HEK293 (cell line): ENCODE measurements at regions not wholly inside any gene's neighbourhood (a gene's known extent, or its start where the extent isn't known, plus 50 kb on each side); places are given as distances from the start of the nearest gene placed in this dataset.

Experiments used
- CTCF ChIA-PET: fragments of 350-600 bp; formaldehyde crosslinking; extraction: SDS; loops from one replicate; lab custom pipeline; 2021; ENCODE audit warnings: antibody characterized with exemption; lab: Yijun Ruan, JAX
- POLR2A ChIA-PET: fragments of 300-600 bp; formaldehyde crosslinking; extraction: SDS; loops from one replicate; lab custom pipeline; 2020; ENCODE audit warnings: antibody characterized with exemption, inconsistent platforms; lab: Yijun Ruan, JAX
- H3K27ac ChIP-seq: fragments of 200-500 bp; sonication (Bioruptor generic); 2 replicates; pipeline ENCODE4 v1.5.1; 2014; ENCODE audit warnings: low read depth, low read length, control low read depth, inconsistent platforms; ENCODE audit errors: extremely low read depth
- H3K36me3 ChIP-seq, 2 experiments: fragments of 200-500 bp in 1 of 2; sonication (Bioruptor generic) in 1 of 2; 1 replicate in 1 of 2; 2 replicates in 1 of 2; pipeline ENCODE4 v1.5.1; 2014 to 2017; ENCODE audit warnings: inconsistent platforms in 2 of 2, low read length in 2 of 2; ENCODE audit not compliant: control insufficient read depth in 2 of 2, insufficient read depth in 1 of 2
- H3K4me1 ChIP-seq: fragments of 200-500 bp; sonication (Bioruptor generic); 2 replicates; pipeline ENCODE4 v1.5.1; 2014; ENCODE audit warnings: mild to moderate bottlenecking, low read length, inconsistent platforms; ENCODE audit not compliant: control insufficient read depth, insufficient read depth
- H3K4me3 ChIP-seq: 2 replicates; pipeline ENCODE4 v1.5.1; 2011; ENCODE audit warnings: low read depth, mild to moderate bottlenecking, control low read depth, low read length, moderate library complexity
- H3K9me3 ChIP-seq: fragments of 200-500 bp; sonication (Bioruptor generic); 2 replicates; pipeline ENCODE4 v1.5.1; 2014; ENCODE audit warnings: low read depth, low read length, inconsistent platforms; ENCODE audit not compliant: control insufficient read depth, insufficient read depth
- AEBP2 ChIP-seq: fragments of 450-650 bp; formaldehyde crosslinking; IDR thresholded peaks from 2 replicates; pipeline ENCODE4 v1.5.1; 2016; ENCODE audit warnings: missing biosample characterization, missing genetic modification characterization, borderline replicate concordance
- BCL6B ChIP-seq: fragments of 450-650 bp; formaldehyde crosslinking; IDR thresholded peaks from 2 replicates; pipeline ENCODE4 v1.5.1; 2017; ENCODE audit warnings: missing biosample characterization, missing genetic modification characterization
- FEZF1 ChIP-seq: fragments of 450-650 bp; formaldehyde crosslinking; IDR thresholded peaks from 2 replicates; pipeline ENCODE4 v1.5.1; 2016; ENCODE audit warnings: missing biosample characterization, missing genetic modification characterization
- GLI4 ChIP-seq: fragments of 450-650 bp; formaldehyde crosslinking; IDR thresholded peaks from 2 replicates; pipeline ENCODE4 v1.5.1; 2016; ENCODE audit warnings: missing biosample characterization, missing genetic modification characterization
- HIC1 ChIP-seq: fragments of 450-650 bp; formaldehyde crosslinking; IDR thresholded peaks from 2 replicates; pipeline ENCODE4 v1.5.1; 2016; ENCODE audit warnings: missing biosample characterization, missing genetic modification characterization
- SP3 ChIP-seq: fragments of 450-650 bp; formaldehyde crosslinking; IDR thresholded peaks from 2 replicates; pipeline ENCODE4 v1.5.1; 2016; ENCODE audit warnings: missing biosample characterization, missing genetic modification characterization
- YY2 ChIP-seq: fragments of 450-650 bp; formaldehyde crosslinking; IDR thresholded peaks from 2 replicates; pipeline ENCODE4 v1.5.1; 2016; ENCODE audit warnings: missing biosample characterization, missing genetic modification characterization
- ZBTB1 ChIP-seq: fragments of 450-650 bp; formaldehyde crosslinking; IDR thresholded peaks from 2 replicates; pipeline ENCODE4 v1.5.1; 2016; ENCODE audit warnings: missing biosample characterization, missing genetic modification characterization
- ZBTB21 ChIP-seq: fragments of 450-650 bp; formaldehyde crosslinking; IDR thresholded peaks from 2 replicates; pipeline ENCODE4 v1.5.1; 2017; ENCODE audit warnings: missing biosample characterization, missing genetic modification characterization
- ZNF112 ChIP-seq: fragments of 450-650 bp; formaldehyde crosslinking; IDR thresholded peaks from 2 replicates; pipeline ENCODE4 v1.5.0; 2017; ENCODE audit warnings: missing biosample characterization, missing genetic modification characterization
- ZNF121 ChIP-seq: fragments of 450-650 bp; formaldehyde crosslinking; IDR thresholded peaks from 2 replicates; pipeline ENCODE4 v1.5.1; 2016; ENCODE audit warnings: missing biosample characterization, missing genetic modification characterization
- ZNF174 ChIP-seq: fragments of 450-650 bp; formaldehyde crosslinking; IDR thresholded peaks from 2 replicates; pipeline ENCODE4 v1.5.0; 2017; ENCODE audit warnings: missing biosample characterization, mild to moderate bottlenecking, missing genetic modification characterization
- ZNF202 ChIP-seq: fragments of 450-650 bp; formaldehyde crosslinking; IDR thresholded peaks from 2 replicates; pipeline ENCODE4 v1.5.1; 2016; ENCODE audit warnings: missing biosample characterization, missing genetic modification characterization, borderline replicate concordance
- ZNF274 ChIP-seq, 2 experiments: fragments of 200-500 bp in 1 of 2; fragments of 450-650 bp in 1 of 2; sonication (Bioruptor generic) in 1 of 2; formaldehyde crosslinking in 1 of 2; IDR thresholded peaks; 2 replicates each; pipeline versions ENCODE4 v1.5.1 to v1.6.1; 2014 to 2016; ENCODE audit warnings: borderline replicate concordance in 1 of 2, inconsistent platforms in 1 of 2, low read length in 1 of 2, missing biosample characterization in 1 of 2, missing genetic modification characterization in 1 of 2
- ZNF48 ChIP-seq: fragments of 450-650 bp; formaldehyde crosslinking; IDR thresholded peaks from 2 replicates; pipeline ENCODE4 v1.5.1; 2016; ENCODE audit warnings: missing biosample characterization, missing genetic modification characterization
- ZNF558 ChIP-seq: fragments of 450-650 bp; formaldehyde crosslinking; IDR thresholded peaks from 2 replicates; pipeline ENCODE4 v1.5.1; 2016; ENCODE audit warnings: missing biosample characterization, missing genetic modification characterization
- ZNF707 ChIP-seq: fragments of 450-650 bp; formaldehyde crosslinking; IDR thresholded peaks from 2 replicates; pipeline ENCODE4 v1.5.1; 2016; ENCODE audit warnings: missing biosample characterization, missing genetic modification characterization
- ZNF785 ChIP-seq: fragments of 450-650 bp; formaldehyde crosslinking; IDR thresholded peaks from 2 replicates; pipeline ENCODE4 v1.5.1; 2016; ENCODE audit warnings: missing biosample characterization, missing genetic modification characterization
- ZSCAN16 ChIP-seq: fragments of 450-650 bp; formaldehyde crosslinking; IDR thresholded peaks from 2 replicates; pipeline ENCODE4 v1.5.1; 2016; ENCODE audit warnings: missing biosample characterization, missing genetic modification characterization
- ZSCAN30 ChIP-seq: fragments of 450-650 bp; IDR thresholded peaks from 2 replicates; pipeline ENCODE4 v1.5.1; 2018; ENCODE audit warnings: missing biosample characterization, mild to moderate bottlenecking, missing genetic modification characterization, moderate library complexity

GRCh38 chr1:83692524-83693381 lies 306.2 kb downstream of the TTLL7 start (continued):
- no peak for TF ChIP-seq GLI4
- TF ChIP-seq, all 188 proteins: peak for 10

GRCh38 chr1:83691953-83692500 lies 306.9 kb downstream of the TTLL7 start:
- Histone ChIP-seq H3K9me3 (no peaks in the 10 kb centered on the region), H3K27ac (no peak overlapping the region), H3K36me3 (no peaks in the 10 kb centered on the region), H3K4me1 (0 out of 2 replicates have a peak, but pooled peaks cover 2% of the 10 kb centered on the region), H3K4me3 (no peak overlapping the region)
- ChIA-PET CTCF (no interaction called here), POLR2A (no interaction called here)
- no peak for TF ChIP-seq ZNF202 (tag by site-specific recombination)
- TF ChIP-seq YY2 = no peak
- TF ChIP-seq ZNF121 = no peak
- no peak for TF ChIP-seq AEBP2 (tag by site-specific recombination)
- no peak for TF ChIP-seq ZNF707 (tag by site-specific recombination)
- no peak for TF ChIP-seq ZBTB1 (tag by site-specific recombination)
- TF ChIP-seq SP3 (tag by site-specific recombination) = no peak
- TF ChIP-seq ZNF48 = no peak
- no peak for TF ChIP-seq BCL6B (tag by site-specific recombination)
- TF ChIP-seq ZNF112 = no peak
- TF ChIP-seq ZBTB21 (tag by site-specific recombination) = no peak
- no peak for TF ChIP-seq ZNF785 (tag by site-specific recombination)
- no peak for TF ChIP-seq ZNF174 (tag by site-specific recombination)
- TF ChIP-seq HIC1 (tag by site-specific recombination) = no peak
- TF ChIP-seq ZSCAN30 (tag by site-specific recombination) = no peak
- no peak for TF ChIP-seq ZSCAN16 (tag by site-specific recombination)
- no peak for TF ChIP-seq FEZF1
- TF ChIP-seq ZNF558 (tag by site-specific recombination) = no peak
- TF ChIP-seq ZNF274 (IDR thresholded peaks at IDR 0.05; ENCODE audit: low read length) = no peak
- TF ChIP-seq ZNF274 (tag by site-specific recombination; IDR thresholded peaks at IDR 0.05; ENCODE audit: borderline replicate concordance) = no peak
